ENCODE measurements at regions not wholly inside any gene's neighbourhood (a gene's known extent, or its start where the extent isn't known, plus 50 kb on each side); places are given as distances from the start of the nearest gene placed in this dataset.

GRCh38 chr1:244271691-244272308 lies 179.9 kb downstream of the ADSS2 start:
- TF ChIP-seq CTCF (tag by site-specific recombination; IDR thresholded peaks at IDR 0.05): no peak
- no peak for TF ChIP-seq KLF16 (tag by site-specific recombination; IDR thresholded peaks at IDR 0.05)
- no peak for TF ChIP-seq REST (tag by site-specific recombination; IDR thresholded peaks at IDR 0.05)
- TF ChIP-seq ZBTB21 (tag by site-specific recombination; IDR thresholded peaks at IDR 0.05): no peak
- TF ChIP-seq ZNF48 (tag by site-specific recombination; IDR thresholded peaks at IDR 0.05): no peak
- no peak for TF ChIP-seq ZNF747 (tag by site-specific recombination; IDR thresholded peaks at IDR 0.05)
- TF ChIP-seq PBX3 (CRISPR knock-in tag; IDR thresholded peaks at IDR 0.05): no peak
- no peak for TF ChIP-seq ZNF561 (tag by site-specific recombination; IDR thresholded peaks at IDR 0.05; ENCODE audit: borderline replicate concordance)
- TF ChIP-seq ZBTB20 (tag by site-specific recombination; IDR thresholded peaks at IDR 0.05): no peak
- no peak for TF ChIP-seq ZFP69B (tag by site-specific recombination; IDR thresholded peaks at IDR 0.05)
- no peak for TF ChIP-seq ZNF157 (tag by site-specific recombination; IDR thresholded peaks at IDR 0.05)
